ENCODE measurements at regions not wholly inside any gene's neighbourhood (a gene's known extent, or its start where the extent isn't known, plus 50 kb on each side); places are given as distances from the start of the nearest gene placed in this dataset.

DNA sequence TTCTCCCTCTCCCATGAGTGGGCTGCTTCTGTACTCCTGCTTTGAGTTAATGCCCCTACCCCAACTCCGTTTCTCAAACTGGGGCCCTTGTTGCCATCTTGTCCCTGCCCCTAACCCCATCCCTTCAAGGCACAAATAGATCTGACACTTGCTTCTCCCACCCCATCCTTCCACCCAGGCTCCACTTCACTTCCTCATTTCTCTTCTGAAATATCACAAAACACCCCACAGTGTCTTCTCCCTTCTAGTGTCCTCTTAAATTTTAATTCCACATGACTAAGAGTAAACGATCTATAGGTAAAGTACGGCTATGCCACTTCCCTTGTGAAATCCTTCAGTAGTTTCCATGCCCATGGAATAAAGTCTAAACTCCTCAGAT, 571.6 kb upstream of the NOX3 start:
- DNase-seq, result no peak

DNA sequence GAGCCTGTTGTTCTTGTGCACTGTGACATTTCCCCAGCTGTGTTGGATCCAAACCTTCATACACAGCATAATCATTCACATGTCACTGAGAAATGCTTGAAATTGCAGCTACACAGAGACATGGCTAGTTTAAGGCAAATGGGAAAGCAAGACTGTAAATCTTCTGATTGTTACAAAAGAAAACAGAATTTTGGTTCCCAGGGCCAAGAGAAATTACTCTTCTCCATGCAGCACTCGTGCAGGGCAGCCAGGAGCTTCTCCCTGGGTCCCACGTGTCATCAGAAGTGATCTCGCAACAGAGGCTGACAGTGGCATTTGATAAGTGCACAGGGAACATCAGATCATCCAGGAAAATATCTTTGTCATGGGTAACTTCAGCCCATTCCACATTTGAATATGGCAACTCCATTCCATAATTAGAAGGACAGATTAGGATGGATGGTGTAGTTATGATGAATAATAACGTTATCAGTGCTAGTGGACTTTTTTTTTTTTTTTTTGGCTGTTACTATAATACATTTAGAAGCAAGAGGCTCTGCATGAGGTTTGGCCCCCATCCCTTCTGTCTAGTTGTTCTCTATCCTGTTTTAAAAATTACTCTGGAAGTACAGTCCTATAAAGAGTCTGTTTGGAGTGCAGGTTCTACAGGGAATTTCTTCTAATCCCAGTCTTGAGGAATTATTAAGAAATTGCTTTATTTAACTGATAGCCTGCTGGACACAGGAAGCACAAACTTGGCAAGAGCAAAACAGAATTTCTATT, 571.0 kb upstream of the NOX3 start:
- DNase-seq, result no peak

DNA sequence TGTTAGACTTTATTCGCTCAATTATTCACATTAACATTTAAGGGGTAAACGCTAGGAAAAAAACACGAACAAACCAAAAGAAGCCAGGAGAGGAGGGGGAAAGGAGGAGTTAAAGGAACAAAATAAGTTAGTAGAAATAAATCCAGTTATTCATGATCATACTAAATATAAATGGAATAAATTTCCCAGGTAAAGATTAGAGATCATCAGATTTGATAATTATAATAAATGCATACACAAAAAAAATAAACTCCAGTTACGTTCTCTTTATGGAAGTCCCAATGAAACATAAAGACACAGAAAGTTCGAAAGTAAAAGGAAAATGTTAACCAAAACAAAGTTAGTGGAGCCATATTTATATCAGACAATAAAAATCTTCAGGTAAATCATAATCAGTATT, 568.7 kb upstream of the NOX3 start:
- DNase-seq, result no peak

DNA sequence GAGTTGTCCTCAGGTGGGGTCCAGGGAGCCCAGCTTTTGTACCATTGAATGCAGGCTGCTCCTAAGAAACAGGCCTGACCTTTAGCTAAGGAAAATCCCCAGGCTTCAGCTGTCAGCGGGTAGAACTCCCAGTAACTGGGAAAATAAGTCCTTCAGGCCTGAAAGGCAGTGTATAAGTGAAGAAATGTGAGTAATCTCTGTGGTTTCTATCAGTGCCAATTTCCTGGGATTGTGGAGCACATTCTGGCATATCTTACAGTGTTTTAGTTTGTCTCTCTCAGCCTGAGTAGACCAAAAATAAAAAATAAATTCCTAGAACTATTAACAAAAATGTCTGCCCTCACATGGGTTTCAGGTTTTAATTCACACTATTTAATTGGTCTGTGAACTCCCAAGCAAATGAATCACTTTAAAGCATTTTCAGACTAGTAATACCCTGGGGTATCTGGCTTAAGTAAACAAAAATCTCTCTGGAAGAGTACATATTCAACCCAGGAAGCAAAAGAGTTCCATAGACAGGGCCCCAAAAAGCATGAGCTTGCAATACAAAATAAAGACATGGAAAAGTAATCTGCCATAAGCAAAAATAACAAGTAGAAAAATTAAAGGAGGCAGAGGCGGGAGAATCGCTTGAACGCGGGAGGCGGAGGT, 566.2 kb upstream of the NOX3 start:
- no peak for DNase-seq

DNA sequence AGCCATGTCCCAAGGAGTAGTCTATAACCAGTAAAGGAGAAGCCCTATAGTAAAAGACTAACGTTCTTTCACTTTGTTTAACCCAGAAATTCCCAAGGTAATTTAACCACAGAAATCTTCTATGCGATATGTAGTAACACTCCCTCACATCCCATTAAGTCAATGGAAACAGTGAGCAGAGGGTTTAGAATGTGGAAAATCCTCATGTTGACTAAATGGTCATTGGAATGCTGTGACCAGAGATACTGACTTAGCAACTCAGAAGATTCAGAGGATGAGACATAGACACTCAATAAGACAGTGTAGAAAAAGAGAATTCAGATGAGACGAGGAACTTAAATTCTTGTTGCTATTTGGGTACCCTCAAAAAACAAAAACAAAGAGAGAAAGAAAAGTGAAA, 562.2 kb upstream of the NOX3 start:
- DNase-seq, result no peak

DNA sequence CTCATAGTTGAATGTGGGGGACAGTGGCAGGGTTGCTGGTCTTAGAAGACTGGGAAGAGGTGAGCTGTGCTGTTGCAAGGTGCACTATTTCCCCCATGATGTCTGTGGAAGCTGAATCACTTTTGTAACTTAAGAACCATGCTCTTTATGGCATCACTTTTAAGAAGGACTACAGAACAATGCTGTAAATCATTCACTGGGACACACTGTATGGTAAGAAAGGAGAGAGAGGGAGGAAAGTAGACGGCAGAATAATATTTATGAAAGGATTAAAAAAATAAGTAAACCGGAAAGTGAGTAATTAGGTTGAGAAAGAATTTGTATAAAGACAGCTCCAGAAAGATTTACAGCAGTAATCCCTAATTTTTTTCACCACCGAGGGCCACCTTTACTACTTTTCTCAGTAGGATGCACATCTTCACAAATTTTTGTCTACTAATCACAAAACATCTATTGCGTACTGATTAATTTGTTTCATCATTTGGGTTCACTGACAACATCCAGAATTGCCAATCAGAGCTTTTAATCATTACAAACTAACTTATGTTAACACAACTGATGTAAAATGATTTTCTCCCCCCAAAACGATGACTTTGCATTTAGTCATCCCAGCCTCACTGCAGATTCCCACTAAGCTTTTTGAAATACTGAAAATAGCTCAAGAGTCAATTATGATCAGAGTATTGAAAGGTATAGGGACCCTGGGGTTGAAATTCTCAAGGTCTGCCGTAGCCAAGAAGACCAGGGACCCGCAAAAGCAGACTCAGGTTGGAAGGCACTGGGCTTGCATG, 560.7 kb upstream of the NOX3 start:
- DNase-seq, result no peak

DNA sequence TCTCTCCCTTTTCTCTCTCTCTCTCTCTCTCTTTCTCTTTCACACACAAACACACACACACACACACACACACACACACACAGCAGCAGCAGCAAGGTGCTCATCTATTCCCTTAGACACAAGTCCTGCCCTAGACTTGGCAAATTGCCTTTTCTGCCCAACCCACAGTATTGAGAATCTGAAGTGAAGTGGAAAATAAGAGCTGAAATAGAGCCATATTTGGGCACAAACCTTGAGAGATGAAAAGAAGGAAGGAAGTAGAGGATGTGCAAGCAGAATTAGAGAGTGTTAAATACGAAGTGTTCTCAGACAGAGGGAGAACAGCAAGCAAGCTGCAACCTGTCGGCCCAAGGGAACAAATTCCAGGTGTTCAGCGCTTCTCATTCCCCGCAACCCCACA, 557.5 kb upstream of the NOX3 start:
- no peak for DNase-seq

DNA sequence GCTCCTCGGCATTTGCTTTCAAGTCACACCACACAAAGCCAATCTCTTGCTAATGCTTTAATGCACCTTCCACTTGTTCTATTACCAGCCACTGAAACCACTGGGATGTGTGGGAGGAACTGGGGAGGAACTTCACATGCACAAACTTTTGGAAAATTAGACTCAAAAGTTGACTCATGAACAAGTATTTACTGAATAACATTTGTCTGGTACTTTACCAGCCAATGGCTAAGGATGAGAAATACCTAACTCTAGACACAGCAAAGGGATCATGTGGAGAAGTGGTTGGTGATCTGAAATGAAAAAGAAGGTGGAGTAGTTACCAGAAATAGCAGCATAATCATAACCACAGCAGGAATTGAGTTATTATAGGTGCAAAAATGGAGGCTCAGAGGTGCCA, 554.0 kb upstream of the NOX3 start:
- DNase-seq, result no peak

DNA sequence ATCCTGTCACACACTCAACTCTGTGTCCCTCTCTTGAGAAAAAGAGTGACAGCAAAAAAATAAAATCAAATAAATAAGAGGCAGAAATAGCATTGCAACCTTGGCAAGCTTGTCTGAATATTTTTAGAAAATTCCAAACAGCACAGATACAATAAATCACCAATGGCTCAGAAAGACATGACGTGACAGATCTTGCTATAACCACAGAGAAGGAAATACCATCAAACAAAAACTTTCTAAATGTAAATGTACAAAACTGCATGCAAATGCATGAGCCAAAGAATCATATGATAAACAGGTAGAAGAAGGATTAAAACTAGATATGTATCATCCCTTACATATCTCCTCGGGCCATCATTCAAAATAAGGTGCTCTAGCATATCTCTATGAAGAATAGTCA, 549.2 kb upstream of the NOX3 start:
- DNase-seq, result no peak

DNA sequence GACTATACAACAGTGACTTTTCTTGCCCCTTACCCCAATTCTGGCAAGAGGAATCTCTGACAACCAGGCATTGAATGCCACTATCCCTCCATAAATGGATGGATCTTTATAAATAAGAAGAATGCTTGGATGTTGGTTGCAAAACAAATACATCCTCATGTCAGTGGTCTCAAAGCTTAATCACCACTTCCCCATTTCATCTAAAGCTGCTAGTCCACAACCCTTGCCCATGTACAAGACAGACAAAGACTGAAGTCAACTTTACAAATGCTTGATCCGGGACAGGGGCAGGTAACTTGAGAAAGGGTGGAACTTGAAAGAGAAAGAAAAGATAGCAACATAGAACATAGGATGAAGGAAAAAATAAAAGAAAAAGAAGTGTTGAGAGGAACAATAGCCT, 540.5 kb upstream of the NOX3 start:
- DNase-seq, result no peak

DNA sequence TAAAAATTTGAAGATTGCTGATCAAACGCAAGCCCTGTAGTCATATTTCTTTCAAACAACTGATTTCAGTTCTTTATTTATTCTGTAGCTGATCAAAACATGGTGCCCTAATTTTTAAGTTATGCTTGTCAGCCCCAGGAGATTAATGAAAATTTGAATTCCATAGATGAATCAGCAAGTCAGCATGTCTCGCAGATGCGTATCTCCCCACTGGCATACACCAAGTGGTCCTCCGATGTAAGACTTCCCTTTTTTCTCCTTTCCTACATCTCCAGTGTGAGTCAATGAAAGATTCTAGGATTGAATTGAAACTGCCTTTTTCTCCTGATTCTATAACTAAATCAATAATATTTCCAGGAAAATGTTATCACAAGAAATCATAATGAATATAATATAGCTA, 539.6 kb upstream of the NOX3 start:
- DNase-seq, result no peak

DNA sequence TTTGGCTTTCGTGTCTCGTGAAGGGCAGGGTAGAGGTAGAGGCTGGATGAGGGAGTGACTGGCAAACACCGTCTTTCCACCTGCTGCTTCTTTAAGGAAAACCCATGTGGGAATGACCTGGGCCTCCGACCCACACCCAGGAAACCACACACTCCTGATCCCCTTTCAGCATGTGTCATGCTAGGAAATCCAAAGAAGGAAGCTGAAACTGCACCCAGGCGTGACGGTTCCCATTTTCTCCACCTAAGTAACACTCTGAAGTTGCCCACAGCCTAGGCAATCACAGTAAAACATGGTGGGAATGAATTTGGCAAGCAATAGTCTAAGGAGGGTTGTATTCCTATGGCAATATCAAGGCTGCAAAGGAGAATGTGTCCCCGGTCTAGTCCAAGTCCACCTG, 538.4 kb upstream of the NOX3 start:
- DNase-seq, result no peak

DNA sequence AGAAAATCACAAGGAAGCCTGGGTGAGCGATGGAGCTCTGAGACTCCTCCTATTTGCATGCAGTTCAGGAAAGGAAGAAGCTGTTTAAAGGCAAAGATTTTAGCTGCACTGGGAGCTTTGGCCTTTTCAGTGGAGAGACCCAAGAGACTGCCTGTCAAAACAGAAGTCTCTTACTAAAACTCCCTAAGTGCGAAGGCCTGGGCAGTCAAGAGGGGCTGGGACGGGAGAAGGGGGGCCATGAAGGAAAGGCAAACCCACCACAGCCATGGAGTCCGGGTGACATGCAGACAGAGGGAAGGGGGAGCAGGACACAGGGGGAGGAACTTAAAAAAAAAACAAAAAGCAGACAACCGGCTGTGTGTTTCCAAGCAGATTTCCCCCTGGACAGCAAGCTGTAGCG, 537.6 kb upstream of the NOX3 start:
- no peak for DNase-seq

DNA sequence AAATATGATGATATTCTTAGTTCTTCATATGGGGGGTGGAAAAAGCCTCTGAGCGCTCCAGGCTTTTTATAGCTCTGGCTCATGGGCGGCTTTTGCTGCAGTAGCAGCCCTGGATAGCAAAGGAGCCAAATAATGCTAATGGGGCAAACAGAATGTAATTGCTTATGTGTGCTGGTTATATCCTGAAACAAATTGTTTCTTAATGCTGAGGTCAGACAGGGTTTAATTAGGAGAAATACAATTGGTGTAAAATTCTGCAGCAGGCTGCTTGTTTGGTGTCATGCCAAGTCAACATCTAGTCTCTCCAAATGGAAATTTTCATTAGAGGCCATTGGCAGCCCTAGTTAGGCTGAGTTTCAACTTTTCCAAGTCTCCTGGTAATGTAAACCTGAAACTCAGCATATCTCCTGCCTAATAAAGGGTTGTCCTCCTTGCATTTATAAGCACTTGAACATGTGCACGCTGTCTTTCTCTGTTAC, 530.1 kb upstream of the NOX3 start:
- peak; percentile 56 for DNase-seq

DNA sequence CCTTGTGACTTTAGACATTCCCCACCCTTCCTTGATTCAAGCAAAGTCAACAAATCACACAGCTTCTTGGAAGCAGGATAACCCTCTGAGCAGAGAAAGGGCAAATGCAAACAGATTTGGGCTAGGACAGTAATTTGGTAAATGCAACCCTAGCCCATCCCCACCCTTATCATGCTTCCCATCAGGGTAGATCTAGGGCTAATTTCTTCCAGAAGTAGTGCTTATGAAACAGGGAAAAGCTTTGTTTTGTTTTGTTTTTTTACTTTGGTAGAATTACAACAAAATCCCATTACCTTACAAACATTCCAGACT, 525.1 kb upstream of the NOX3 start:
- DNase-seq, result no peak

DNA sequence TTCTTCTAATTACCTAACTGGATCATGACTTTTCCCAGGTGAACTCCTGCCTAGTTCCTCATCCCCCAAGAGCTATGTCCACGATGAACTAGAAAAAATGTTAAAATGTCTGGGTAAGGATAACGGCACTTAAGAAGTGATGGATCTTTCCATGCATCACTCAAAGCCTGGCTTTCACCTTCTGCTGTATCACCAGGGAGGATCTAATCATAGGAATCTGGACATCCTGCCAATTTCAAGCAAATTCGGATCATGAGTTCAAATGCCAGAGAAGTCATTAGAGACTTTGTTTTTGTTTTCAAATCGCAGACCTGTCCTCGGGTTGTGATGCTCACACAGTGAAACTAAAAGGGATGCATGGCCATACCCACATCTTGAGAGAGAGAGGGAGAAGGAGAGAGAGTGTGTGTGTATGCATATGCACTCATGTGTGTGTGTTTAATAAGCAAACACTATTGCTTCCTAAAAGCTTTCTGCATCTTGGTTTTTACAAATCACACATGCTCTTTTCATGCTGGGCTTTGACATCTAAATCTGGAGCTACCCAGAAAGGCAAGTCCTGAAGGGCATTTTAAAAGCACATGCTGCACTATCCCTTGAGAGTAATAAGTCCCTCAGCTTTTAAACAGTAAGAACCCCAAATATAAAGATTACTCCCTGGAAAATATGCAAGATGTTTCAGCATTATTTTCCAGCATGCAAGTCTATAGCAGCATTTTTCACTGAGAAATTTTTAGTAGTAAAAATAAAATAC, 524.6 kb upstream of the NOX3 start:
- no peak for DNase-seq

DNA sequence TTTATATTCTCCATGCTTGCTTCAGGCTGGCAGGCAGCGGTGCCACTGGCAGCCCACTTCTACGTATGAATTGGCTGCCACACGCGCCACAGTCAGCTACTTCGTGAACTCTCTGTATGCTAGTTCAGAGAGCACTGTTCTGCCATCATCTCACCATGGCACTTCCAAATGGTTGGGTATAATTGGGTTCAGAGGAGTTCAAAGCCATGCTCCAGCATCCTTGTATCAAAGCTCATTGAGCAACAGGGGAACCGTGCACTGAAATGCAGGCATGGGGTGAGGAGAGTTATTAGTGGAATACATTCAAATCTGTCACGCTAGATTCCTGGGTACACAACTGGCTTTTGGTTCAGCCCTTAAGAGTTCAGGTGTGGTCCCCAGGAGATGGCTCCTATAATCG, 519.9 kb upstream of the NOX3 start:
- DNase-seq, result no peak

DNA sequence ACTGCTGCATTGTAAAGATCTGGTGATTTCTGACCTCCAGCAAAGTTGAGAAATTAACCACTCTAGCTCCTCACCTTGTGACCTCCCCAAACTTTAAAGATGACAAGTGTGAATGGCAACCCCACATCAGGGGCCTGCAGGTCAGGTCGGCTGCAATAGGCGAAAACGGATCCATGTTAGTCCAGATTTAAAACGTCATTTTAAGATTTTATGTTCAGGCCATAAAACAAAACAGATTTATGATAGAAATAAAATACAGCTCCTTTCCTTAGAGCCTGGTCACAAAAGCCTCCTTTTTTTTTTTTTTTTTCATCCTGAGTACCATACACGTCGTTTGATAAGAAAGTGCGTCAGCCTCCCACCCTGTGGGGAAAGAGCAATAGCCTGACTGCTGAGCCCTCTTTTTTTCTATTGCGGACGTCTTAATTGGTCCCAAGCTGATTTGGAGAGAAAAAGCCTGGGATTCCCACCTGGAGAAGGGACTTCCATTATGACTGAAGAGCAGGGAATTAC, 519.2 kb upstream of the NOX3 start:
- DNase-seq, result no peak

DNA sequence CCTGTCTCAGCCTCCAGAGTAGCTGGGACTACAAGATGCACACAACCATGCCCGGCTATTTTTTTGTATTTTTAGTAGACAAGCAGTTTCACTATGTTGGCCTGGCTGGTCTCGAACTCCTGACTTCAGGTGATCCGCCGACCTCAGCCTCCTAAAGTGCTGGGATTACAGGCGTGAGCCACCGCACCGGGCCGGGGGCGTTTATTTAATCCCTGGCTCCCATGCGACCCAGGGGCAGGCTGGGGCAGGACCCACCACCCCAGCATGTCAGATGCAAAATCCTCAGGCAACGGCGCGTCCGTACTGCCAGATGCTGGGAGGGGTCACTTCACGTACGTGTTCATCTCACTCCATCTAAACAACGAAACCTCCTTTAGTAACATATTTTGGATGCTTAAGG, 518.7 kb upstream of the NOX3 start:
- DNase-seq, result no peak

DNA sequence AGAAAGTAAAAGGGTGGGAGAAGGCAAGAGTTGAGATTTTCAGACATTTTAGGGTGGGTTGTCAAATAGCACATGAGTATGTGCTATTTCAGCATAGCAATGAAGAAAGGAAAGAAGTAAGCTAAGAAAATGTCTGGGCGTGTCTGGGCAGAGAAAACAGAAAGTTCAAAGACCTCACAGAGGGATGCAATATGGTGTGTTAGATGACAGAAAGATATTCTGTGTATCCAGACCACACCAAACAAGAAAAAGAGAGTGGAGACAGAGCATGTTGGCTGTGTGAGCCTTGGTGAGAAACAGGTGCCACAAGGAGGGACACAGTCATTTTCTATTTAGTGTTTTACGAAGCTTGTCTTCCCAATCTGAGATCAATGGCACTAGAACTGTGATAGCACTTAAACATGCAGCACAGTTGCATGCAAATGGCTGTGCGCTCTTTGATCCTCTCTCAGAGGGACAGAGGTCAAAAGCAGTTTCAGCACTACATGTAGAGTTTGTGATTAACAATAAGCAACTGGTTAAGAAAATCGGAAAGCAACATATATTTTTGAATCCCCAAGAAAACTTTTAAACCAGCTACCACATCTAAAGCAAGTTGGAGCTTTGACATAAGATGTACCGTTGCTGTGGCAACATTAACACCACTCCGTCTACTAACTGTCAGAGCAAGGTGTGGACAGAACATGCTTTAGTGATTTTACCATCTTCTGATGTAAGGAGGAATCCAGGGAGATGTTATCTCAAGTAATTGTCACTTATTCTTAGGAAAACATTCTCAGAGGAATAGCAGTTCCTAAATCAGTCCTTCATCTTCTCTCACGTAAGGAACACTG, 515.5 kb upstream of the NOX3 start:
- DNase-seq, result no peak

DNA sequence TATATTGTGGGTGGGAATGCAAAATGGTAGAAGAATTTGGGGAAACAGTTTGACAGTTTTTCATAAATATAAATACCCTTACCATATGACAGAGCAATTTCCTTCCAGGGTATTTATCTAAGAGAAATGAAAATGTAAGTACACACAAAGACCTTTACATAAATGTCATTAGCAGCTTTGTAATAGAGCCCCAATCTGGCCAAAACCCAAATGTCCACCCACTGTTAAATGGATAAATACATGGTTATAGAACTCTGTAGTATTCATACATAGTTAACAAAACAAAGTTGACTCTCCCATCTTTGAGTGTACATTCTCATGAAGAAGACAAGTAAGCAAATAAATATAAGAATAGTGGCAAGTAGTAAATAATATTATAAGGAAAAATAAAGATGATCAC, 514.8 kb upstream of the NOX3 start:
- no peak for DNase-seq

DNA sequence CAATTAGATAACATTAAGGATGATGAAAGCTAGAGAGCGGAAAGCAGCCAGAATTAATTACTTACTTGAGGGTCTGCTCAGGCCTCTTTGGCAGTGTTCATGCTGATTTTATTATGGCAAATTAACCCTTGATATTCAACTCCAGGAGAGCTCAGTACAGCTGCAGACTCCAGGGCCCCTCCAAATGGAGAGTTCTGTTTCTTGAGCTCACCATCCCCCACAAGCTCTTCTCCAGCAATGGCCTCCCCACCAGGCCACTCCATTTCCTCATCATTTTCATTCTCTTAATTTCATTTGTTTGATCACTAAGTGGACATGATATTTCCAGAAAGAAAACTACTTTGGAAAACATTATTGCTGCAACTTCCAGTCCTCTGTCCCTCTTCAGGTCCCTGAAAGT, 513.3 kb upstream of the NOX3 start:
- no peak for DNase-seq
